Caco-2 (cell line): ENCODE measurements at regions not wholly inside any gene's neighbourhood (a gene's known extent, or its start where the extent isn't known, plus 50 kb on each side); places are given as distances from the start of the nearest gene placed in this dataset.

Experiments
- BruUV-seq: library from RNA; stranded (reverse); fragments of 400-500 nt; replicated peaks from 2 replicates; lab custom pipeline; 2021; lab: Mats Ljungman, UMichigan
- CTCF ChIA-PET: fragments of 300-600 bp; sonication (Branson Sonifier 250); formaldehyde crosslinking; loops from one replicate; lab custom pipeline; 2022; ENCODE audit warnings: antibody characterized with exemption; lab: Charles Lee
- POLR2A ChIA-PET: fragments of 300-600 bp; sonication (Branson Sonifier 250); formaldehyde crosslinking; loops from one replicate; lab custom pipeline; 2022; ENCODE audit warnings: antibody characterized with exemption; lab: Charles Lee
- DNase-seq, 2 experiments: peaks; one replicate each; pipeline versions ENCODE4 v3.0.0 to v3.0.0-alpha.2; 2020 to 2022
- H3K27me3 ChIP-seq: replicated peaks from 2 replicates; pipeline ENCODE4 v1.6.0; 2011; ENCODE audit warnings: low read length; ENCODE audit not compliant: control insufficient read depth, insufficient read depth
- H3K36me3 ChIP-seq: 2 replicates; pipeline ENCODE4 v1.5.1; 2011; ENCODE audit warnings: low read length; ENCODE audit not compliant: control insufficient read depth, insufficient read depth
- H3K4me1 ChIP-seq: fragments of 250-450 bp; sonication (Bioruptor Pico); 2 replicates; pipeline ENCODE4 v1.5.1; 2020; ENCODE audit warnings: mild to moderate bottlenecking
- H3K4me3 ChIP-seq: 2 replicates; pipeline ENCODE4 v1.5.1; 2011; ENCODE audit warnings: low read depth, mild to moderate bottlenecking, control low read depth, low read length
- H3K9me3 ChIP-seq: fragments of 250-450 bp; sonication (Bioruptor Pico); 2 replicates; pipeline ENCODE4 v1.5.1; 2020; ENCODE audit warnings: mild to moderate bottlenecking, moderate library complexity
- H3K27ac Mint-ChIP-seq: one replicate; pipeline ENCODE4 v1.8.0; 2022; ENCODE audit warnings: mixed read lengths; ENCODE audit not compliant: unreplicated experiment
- H3K27me3 Mint-ChIP-seq: one replicate; pipeline ENCODE4 v1.8.0; 2022; ENCODE audit warnings: mixed read lengths; ENCODE audit not compliant: insufficient read depth, unreplicated experiment
- H3K36me3 Mint-ChIP-seq: one replicate; pipeline ENCODE4 v1.8.0; 2022; ENCODE audit warnings: mild to moderate bottlenecking, mixed read lengths; ENCODE audit not compliant: insufficient read depth, unreplicated experiment
- H3K4me1 Mint-ChIP-seq: one replicate; pipeline ENCODE4 v1.8.0; 2022; ENCODE audit warnings: low read depth, mixed read lengths; ENCODE audit not compliant: unreplicated experiment
- H3K4me3 Mint-ChIP-seq: one replicate; pipeline ENCODE4 v1.8.0; 2022; ENCODE audit warnings: mild to moderate bottlenecking, moderate library complexity, mixed read lengths; ENCODE audit not compliant: unreplicated experiment
- H3K9me3 Mint-ChIP-seq: one replicate; pipeline ENCODE4 v1.8.0; 2022; ENCODE audit warnings: mixed read lengths; ENCODE audit not compliant: unreplicated experiment
- intact Hi-C: fragments of 100-400 bp; cut with micrococcal nuclease; formaldehyde crosslinking; loops from one replicate; pipeline ENCODE4 v1.10.0; 2022; ENCODE audit not compliant: unreplicated experiment
- TF ChIP-seq, protein P1 (sequence below), 2 experiments: fragments of 200-600 bp in 1 of 2; IDR thresholded peaks; 1 replicate in 1 of 2; 2 replicates in 1 of 2; pipeline versions ENCODE4 v1.5.1 to v1.8.0; 2011 to 2022; ENCODE audit warnings: antibody characterized with exemption in 1 of 2, control low read depth in 1 of 2, inconsistent platforms in 1 of 2, low read depth in 1 of 2, low read length in 1 of 2, mild to moderate bottlenecking in 1 of 2, moderate library complexity in 1 of 2; ENCODE audit not compliant: insufficient read depth in 1 of 2, severe bottlenecking in 1 of 2, unreplicated experiment in 1 of 2

GRCh38 chr12:127083008-127083949 is 1183.7 kb upstream of the TMEM132C start:
- BruUV-seq: no TSS peak
- Histone ChIP-seq H3K9me3 (0 out of 2 replicates have a peak, but pooled peaks cover 3% of the 10 kb centered on the region), H3K27me3 (no peaks in the 10 kb centered on the region; the same call in 1 of the 2 replicates), H3K4me3 (peak overlapping the region; percentile 17; the same call in 1 of the 2 replicates), H3K4me1 (0 out of 2 replicates have a peak, but pooled peaks cover 5% of the 10 kb centered on the region), H3K36me3 (no peaks in the 10 kb centered on the region; the same call in 1 of the 2 replicates)
- CTCF ChIA-PET: interaction anchor here (0.7 kb wide), 1 partner anchor 25 kb away, joined by 4 read pairs; no protein-coding TSS in a partner anchor
- TF ChIP-seq, protein P1, sequence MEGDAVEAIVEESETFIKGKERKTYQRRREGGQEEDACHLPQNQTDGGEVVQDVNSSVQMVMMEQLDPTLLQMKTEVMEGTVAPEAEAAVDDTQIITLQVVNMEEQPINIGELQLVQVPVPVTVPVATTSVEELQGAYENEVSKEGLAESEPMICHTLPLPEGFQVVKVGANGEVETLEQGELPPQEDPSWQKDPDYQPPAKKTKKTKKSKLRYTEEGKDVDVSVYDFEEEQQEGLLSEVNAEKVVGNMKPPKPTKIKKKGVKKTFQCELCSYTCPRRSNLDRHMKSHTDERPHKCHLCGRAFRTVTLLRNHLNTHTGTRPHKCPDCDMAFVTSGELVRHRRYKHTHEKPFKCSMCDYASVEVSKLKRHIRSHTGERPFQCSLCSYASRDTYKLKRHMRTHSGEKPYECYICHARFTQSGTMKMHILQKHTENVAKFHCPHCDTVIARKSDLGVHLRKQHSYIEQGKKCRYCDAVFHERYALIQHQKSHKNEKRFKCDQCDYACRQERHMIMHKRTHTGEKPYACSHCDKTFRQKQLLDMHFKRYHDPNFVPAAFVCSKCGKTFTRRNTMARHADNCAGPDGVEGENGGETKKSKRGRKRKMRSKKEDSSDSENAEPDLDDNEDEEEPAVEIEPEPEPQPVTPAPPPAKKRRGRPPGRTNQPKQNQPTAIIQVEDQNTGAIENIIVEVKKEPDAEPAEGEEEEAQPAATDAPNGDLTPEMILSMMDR (IDR thresholded peaks at IDR 0.05; ENCODE audit: insufficient read depth in 1 of 2, low read depth in 1 of 2, low read length in 1 of 2, severe bottlenecking in 1 of 2, unreplicated experiment in 1 of 2): no peak
- Mint-ChIP-seq H3K36me3 (no peaks in the 10 kb centered on the region), H3K27me3 (no peaks in the 10 kb centered on the region), H3K4me3 (peak overlapping the region; percentile 56), H3K4me1 (no peaks in the 10 kb centered on the region), H3K27ac (no peak overlapping the region), H3K9me3 (no peaks in the 10 kb centered on the region)
- POLR2A ChIA-PET: no interaction called here
- intact Hi-C loops: no loop called here
- peak in 1 of 2 experiments; percentile 14 for DNase-seq

GRCh38 chr12:127101076-127101475 is 1165.9 kb upstream of the TMEM132C start:
- POLR2A ChIA-PET: no interaction called here
- no peak overlapping the region for H3K4me3 Mint-ChIP-seq
- TF ChIP-seq, protein P1 (IDR thresholded peaks at IDR 0.05; ENCODE audit: insufficient read depth in 1 of 2, low read depth in 1 of 2, low read length in 1 of 2, severe bottlenecking in 1 of 2, unreplicated experiment in 1 of 2): no peak
- Histone ChIP-seq H3K36me3 (no peaks in the 10 kb centered on the region), H3K4me3 (no peak overlapping the region), H3K4me1 (no peaks in the 10 kb centered on the region), H3K27me3 (no peaks in the 10 kb centered on the region), H3K9me3 (no peaks in the 10 kb centered on the region)
- H3K27me3 Mint-ChIP-seq: no peaks in the 10 kb centered on the region
- no peaks in the 10 kb centered on the region for H3K4me1 Mint-ChIP-seq
- DNase-seq: no peak
- intact Hi-C loops: no loop called here
- BruUV-seq: no TSS peak
- H3K27ac Mint-ChIP-seq: no peak overlapping the region
- H3K9me3 Mint-ChIP-seq: no peaks in the 10 kb centered on the region
- no peaks in the 10 kb centered on the region for H3K36me3 Mint-ChIP-seq
- CTCF ChIA-PET: no interaction called here

GRCh38 chr12:127106041-127106440 is 1160.9 kb upstream of the TMEM132C start:
- Histone ChIP-seq H3K4me3 (no peak overlapping the region), H3K9me3 (no peaks in the 10 kb centered on the region), H3K36me3 (no peaks in the 10 kb centered on the region), H3K27me3 (no peaks in the 10 kb centered on the region), H3K4me1 (no peaks in the 10 kb centered on the region)
- DNase-seq: no peak
- H3K4me3 Mint-ChIP-seq: no peak overlapping the region
- intact Hi-C loops: loop anchor here (5.0 kb wide), 1 partner anchor 571 kb away; no protein-coding TSS in a partner anchor
- CTCF ChIA-PET: no interaction called here
- no peak overlapping the region for H3K27ac Mint-ChIP-seq
- TF ChIP-seq, protein P1 (IDR thresholded peaks at IDR 0.05; ENCODE audit: insufficient read depth in 1 of 2, low read depth in 1 of 2, low read length in 1 of 2, severe bottlenecking in 1 of 2, unreplicated experiment in 1 of 2): no peak
- no peaks in the 10 kb centered on the region for H3K9me3 Mint-ChIP-seq
- BruUV-seq: no TSS peak
- POLR2A ChIA-PET: no interaction called here
- H3K4me1 Mint-ChIP-seq: no peaks in the 10 kb centered on the region
- no peaks in the 10 kb centered on the region for H3K36me3 Mint-ChIP-seq
- no peaks in the 10 kb centered on the region for H3K27me3 Mint-ChIP-seq
